GM13977 (cell line): ENCODE measurements at regions not wholly inside any gene's neighbourhood (a gene's known extent, or its start where the extent isn't known, plus 50 kb on each side); places are given as distances from the start of the nearest gene placed in this dataset.

ENCODE experiments used
- DNase-seq: peaks from one replicate; pipeline ENCODE4 v3.0.0; 2012; ENCODE audit warnings: low spot score
- CTCF ChIP-seq: IDR thresholded peaks from 2 replicates; pipeline ENCODE4 v1.5.1; 2012; ENCODE audit warnings: mild to moderate bottlenecking, control low read depth; ENCODE audit not compliant: insufficient read depth; ENCODE audit errors: extremely low read depth, missing control alignments
- in situ Hi-C: fragments of 300-500 bp; cut with MboI; formaldehyde crosslinking; loops from one replicate; pipeline ENCODE4 v1.12.0; 2022; ENCODE audit warnings: low sequenced_read_pairs, low pct_unique_long_range_greater_than_20kb, mixed read lengths, inconsistent platforms; ENCODE audit not compliant: unreplicated experiment

GRCh38 chr7:15123901-15124300 lies 221.3 kb upstream of the DGKB start:
- no peak for TF ChIP-seq CTCF
- no peak for DNase-seq
- in situ Hi-C loops = no loop called here

- in situ Hi-C loops = no loop called here
- DNase-seq = no peak
- TF ChIP-seq CTCF = no peak
Observed at GRCh38 chr7:15113752-15114151, 211.2 kb upstream of the DGKB start.

GRCh38 chr7:15105711-15106110 lies 203.2 kb upstream of the DGKB start:
- TF ChIP-seq CTCF = no peak
- DNase-seq = no peak
- in situ Hi-C loops = no loop called here

GRCh38 chr7:15104411-15105092 lies 202.0 kb upstream of the DGKB start:
- no peak for DNase-seq
- no peak for TF ChIP-seq CTCF
- in situ Hi-C loops = no loop called here

- no peak for TF ChIP-seq CTCF
- in situ Hi-C loops = no loop called here
- no peak for DNase-seq
Observed at GRCh38 chr7:15099074-15099473, 196.5 kb upstream of the DGKB start.

- DNase-seq = no peak
- in situ Hi-C loops = no loop called here
- no peak for TF ChIP-seq CTCF
Observed at GRCh38 chr7:15096853-15097252, 194.3 kb upstream of the DGKB start.
